ENCODE measurements at regions not wholly inside any gene's neighbourhood (a gene's known extent, or its start where the extent isn't known, plus 50 kb on each side); places are given as distances from the start of the nearest gene placed in this dataset.

DNA sequence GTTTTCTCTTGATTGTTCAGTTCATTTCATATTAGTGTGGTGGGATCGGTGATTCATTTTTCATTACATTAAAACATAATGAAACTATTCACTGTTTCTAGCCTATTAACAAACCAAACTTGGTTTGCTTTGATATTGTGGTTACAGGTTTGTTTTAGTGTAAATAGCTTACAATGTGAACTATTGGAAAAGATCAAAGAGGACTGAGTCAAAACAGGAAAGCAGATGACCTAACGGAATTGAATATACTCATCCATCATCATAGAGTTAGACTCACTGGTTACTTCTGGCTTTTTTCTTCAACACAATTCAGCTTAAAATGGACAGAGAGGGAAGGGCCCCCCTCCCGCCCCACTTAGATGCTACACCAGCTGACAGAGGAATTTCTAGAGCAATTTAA, 616.2 kb upstream of the AADAT start:
- Histone ChIP-seq H3K9me3 (replicated peaks; ENCODE audit: control insufficient read depth, insufficient read depth, low read depth, low read length) (no peaks in the 10 kb centered on the region), H3K9me1 (ENCODE audit: control insufficient read depth, insufficient read depth, low read length) (no peaks in the 10 kb centered on the region), H3K79me2 (ENCODE audit: control insufficient read depth, insufficient read depth, low read length) (no peaks in the 10 kb centered on the region), H2AFZ (ENCODE audit: low read depth, low read length) (no peak overlapping the region), H4K20me1 (replicated peaks; ENCODE audit: control insufficient read depth, insufficient read depth, low read length) (no peaks in the 10 kb centered on the region), H3K36me3 (ENCODE audit: control insufficient read depth, insufficient read depth, low read length) (no peaks in the 10 kb centered on the region), H3K9ac (ENCODE audit: insufficient read depth in 1 of 2, low read depth in 2 of 2, low read length in 2 of 2) (no peak overlapping the region), H3K27me3 (ENCODE audit: control insufficient read depth in 2 of 2, insufficient read depth in 2 of 2, low read length in 2 of 2) (no peaks in the 10 kb centered on the region), H3K4me3 (no peak overlapping the region), H3K4me1 (replicated peaks in 1 of 2; ENCODE audit: control insufficient read depth in 2 of 2, insufficient read depth in 2 of 2, low read length in 2 of 2) (no peaks in the 10 kb centered on the region), H3K4me2 (ENCODE audit: insufficient read depth, low read length) (no peak overlapping the region), H3K27ac (ENCODE audit: extremely low read depth, low read depth, low read length) (no peak overlapping the region)
- ChIA-PET CTCF (ENCODE audit: low intra/inter-chr PET ratio) (no interaction called here), POLR2A (no interaction called here)
- intact Hi-C loops (cut with micrococcal nuclease), result no loop called here
- 0% methylated on average over 3 of the region's 3 CpGs for WGBS (ENCODE audit: insufficient coverage, low coverage, missing lambda C conversion rate)
- DNase-seq (ENCODE audit: extremely low read depth in 1 of 4, low spot score in 3 of 4) (no peak), FAIRE-seq (no peak), ATAC-seq (no peak)
- BruUV-seq (replicated peaks), result no TSS peak
- in situ Hi-C loops (cut with MboI), result no loop called here
- TF ChIP-seq, protein P1, sequence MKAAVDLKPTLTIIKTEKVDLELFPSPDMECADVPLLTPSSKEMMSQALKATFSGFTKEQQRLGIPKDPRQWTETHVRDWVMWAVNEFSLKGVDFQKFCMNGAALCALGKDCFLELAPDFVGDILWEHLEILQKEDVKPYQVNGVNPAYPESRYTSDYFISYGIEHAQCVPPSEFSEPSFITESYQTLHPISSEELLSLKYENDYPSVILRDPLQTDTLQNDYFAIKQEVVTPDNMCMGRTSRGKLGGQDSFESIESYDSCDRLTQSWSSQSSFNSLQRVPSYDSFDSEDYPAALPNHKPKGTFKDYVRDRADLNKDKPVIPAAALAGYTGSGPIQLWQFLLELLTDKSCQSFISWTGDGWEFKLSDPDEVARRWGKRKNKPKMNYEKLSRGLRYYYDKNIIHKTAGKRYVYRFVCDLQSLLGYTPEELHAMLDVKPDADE (conservative IDR thresholded peaks at IDR 0.05; ENCODE audit: control insufficient read depth, low read depth, low read length), result no peak
- no peak for TF ChIP-seq TBL1XR1 (IDR thresholded peaks at IDR 0.05; ENCODE audit: low read length in 2 of 2)
- no peak for TF ChIP-seq GTF2E2 (tag; IDR thresholded peaks at IDR 0.05)
- TF ChIP-seq SIX5 (IDR thresholded peaks at IDR 0.05; ENCODE audit: borderline replicate concordance in 1 of 2, insufficient read depth in 1 of 2, low read depth in 1 of 2, low read length in 2 of 2), result no peak
- TF ChIP-seq GATAD2B (IDR thresholded peaks at IDR 0.05; ENCODE audit: borderline replicate concordance), result no peak
- no peak for TF ChIP-seq SMARCC2 (IDR thresholded peaks at IDR 0.05; ENCODE audit: low read depth)
- TF ChIP-seq ZNF184 (CRISPR knock-in tag; IDR thresholded peaks at IDR 0.05), result no peak
- TF ChIP-seq PTRF (tag; IDR thresholded peaks at IDR 0.05), result no peak
- TF ChIP-seq CTBP1 (IDR thresholded peaks at IDR 0.05; ENCODE audit: borderline replicate concordance), result no peak
- TF ChIP-seq, protein P2, sequence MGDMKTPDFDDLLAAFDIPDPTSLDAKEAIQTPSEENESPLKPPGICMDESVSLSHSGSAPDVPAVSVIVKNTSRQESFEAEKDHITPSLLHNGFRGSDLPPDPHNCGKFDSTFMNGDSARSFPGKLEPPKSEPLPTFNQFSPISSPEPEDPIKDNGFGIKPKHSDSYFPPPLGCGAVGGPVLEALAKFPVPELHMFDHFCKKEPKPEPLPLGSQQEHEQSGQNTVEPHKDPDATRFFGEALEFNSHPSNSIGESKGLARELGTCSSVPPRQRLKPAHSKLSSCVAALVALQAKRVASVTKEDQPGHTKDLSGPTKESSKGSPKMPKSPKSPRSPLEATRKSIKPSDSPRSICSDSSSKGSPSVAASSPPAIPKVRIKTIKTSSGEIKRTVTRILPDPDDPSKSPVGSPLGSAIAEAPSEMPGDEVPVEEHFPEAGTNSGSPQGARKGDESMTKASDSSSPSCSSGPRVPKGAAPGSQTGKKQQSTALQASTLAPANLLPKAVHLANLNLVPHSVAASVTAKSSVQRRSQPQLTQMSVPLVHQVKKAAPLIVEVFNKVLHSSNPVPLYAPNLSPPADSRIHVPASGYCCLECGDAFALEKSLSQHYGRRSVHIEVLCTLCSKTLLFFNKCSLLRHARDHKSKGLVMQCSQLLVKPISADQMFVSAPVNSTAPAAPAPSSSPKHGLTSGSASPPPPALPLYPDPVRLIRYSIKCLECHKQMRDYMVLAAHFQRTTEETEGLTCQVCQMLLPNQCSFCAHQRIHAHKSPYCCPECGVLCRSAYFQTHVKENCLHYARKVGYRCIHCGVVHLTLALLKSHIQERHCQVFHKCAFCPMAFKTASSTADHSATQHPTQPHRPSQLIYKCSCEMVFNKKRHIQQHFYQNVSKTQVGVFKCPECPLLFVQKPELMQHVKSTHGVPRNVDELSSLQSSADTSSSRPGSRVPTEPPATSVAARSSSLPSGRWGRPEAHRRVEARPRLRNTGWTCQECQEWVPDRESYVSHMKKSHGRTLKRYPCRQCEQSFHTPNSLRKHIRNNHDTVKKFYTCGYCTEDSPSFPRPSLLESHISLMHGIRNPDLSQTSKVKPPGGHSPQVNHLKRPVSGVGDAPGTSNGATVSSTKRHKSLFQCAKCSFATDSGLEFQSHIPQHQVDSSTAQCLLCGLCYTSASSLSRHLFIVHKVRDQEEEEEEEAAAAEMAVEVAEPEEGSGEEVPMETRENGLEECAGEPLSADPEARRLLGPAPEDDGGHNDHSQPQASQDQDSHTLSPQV (IDR thresholded peaks at IDR 0.05), result no peak
- TF ChIP-seq, protein P3, sequence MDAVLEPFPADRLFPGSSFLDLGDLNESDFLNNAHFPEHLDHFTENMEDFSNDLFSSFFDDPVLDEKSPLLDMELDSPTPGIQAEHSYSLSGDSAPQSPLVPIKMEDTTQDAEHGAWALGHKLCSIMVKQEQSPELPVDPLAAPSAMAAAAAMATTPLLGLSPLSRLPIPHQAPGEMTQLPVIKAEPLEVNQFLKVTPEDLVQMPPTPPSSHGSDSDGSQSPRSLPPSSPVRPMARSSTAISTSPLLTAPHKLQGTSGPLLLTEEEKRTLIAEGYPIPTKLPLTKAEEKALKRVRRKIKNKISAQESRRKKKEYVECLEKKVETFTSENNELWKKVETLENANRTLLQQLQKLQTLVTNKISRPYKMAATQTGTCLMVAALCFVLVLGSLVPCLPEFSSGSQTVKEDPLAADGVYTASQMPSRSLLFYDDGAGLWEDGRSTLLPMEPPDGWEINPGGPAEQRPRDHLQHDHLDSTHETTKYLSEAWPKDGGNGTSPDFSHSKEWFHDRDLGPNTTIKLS (IDR thresholded peaks at IDR 0.05; ENCODE audit: borderline replicate concordance, low read depth), result no peak
- no peak for TF ChIP-seq RNF2 (IDR thresholded peaks at IDR 0.05)
- TF ChIP-seq STAT5B (CRISPR knock-in tag; IDR thresholded peaks at IDR 0.05), result no peak
- TF ChIP-seq, protein P4, sequence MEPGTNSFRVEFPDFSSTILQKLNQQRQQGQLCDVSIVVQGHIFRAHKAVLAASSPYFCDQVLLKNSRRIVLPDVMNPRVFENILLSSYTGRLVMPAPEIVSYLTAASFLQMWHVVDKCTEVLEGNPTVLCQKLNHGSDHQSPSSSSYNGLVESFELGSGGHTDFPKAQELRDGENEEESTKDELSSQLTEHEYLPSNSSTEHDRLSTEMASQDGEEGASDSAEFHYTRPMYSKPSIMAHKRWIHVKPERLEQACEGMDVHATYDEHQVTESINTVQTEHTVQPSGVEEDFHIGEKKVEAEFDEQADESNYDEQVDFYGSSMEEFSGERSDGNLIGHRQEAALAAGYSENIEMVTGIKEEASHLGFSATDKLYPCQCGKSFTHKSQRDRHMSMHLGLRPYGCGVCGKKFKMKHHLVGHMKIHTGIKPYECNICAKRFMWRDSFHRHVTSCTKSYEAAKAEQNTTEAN (CRISPR knock-in tag; IDR thresholded peaks at IDR 0.05), result no peak

Measured in K562 (cell line).